T47D (cell line): ENCODE measurements at regions not wholly inside any gene's neighbourhood (a gene's known extent, or its start where the extent isn't known, plus 50 kb on each side); places are given as distances from the start of the nearest gene placed in this dataset.

Experiments
- DNase-seq, 2 experiments: peaks; one replicate each; pipeline versions ENCODE4 v3.0.0 to v3.0.0-alpha.2; 2011 to 2012; ENCODE audit warnings: low read depth in 1 of 2, low spot score in 1 of 2
- JUND ChIP-seq: IDR thresholded peaks from 2 replicates; pipeline ENCODE4 v1.6.1; 2012; ENCODE audit warnings: low read depth
- in situ Hi-C: cut with HindIII; loops from 2 replicates; pipeline ENCODE4 v1.10.0; 2016; ENCODE audit warnings: low sequenced_read_pairs, low pct_unique_long_range_greater_than_20kb

DNA sequence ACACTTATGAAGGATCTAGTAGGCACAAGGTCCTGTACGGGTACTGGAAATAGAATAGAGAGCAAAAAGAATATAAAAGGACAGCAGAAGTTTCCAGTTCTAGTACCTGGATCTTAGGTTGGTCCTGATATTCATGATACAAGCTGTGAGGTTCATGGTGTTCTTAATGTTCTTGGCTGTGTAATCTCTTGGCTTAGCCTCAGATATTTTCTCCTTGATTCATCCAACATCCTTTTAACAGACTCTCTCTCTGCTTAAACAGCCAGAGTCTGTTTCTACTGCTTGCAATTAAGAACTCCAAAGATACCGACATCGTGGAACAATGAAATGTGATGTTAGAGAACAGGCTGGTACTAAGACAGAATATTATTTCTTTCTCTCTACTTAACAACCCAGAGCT lies 49.9 kb downstream of the CNTN3 start:
- no peak for DNase-seq
- in situ Hi-C loops = no loop called here
- no peak for TF ChIP-seq JUND

DNA sequence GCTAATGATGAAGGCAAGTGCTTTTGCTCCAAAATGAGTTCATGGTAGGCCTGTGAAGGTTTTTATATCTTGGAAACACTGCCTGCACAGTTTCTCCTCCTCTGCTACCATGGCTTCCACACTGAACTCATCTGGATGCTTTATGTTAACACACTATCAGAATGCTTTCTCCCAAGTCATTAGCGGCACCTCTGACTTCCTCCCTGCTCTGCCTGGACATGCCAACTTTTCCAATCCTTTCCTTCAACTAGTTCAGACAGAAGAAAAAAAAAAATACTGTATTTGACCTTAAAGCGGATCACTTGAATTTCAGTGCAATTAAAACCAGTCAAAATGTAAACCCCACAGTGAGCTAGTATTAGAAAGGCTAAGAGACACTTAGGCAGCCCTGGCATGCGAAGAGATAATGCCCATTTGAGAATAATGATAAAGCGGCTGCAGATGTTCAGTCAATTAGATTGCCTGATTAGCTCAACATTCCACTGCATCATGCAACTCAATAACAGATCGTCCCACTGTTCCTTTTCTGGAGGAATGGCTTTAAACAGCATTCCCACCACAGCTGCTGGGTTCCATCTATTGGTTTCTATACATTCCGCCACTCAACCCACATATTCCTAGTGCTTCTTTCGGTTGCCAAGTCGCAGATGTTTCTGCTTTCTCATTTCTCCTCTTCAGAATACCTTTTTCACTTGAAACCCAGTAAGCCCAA lies 51.7 kb downstream of the CNTN3 start:
- in situ Hi-C loops = no loop called here
- no peak for TF ChIP-seq JUND
- no peak for DNase-seq

- no peak for DNase-seq
- TF ChIP-seq JUND = no peak
- in situ Hi-C loops = no loop called here
Measured at GRCh38 chr3:74561881-74562280, 52.6 kb downstream of the CNTN3 start.

DNA sequence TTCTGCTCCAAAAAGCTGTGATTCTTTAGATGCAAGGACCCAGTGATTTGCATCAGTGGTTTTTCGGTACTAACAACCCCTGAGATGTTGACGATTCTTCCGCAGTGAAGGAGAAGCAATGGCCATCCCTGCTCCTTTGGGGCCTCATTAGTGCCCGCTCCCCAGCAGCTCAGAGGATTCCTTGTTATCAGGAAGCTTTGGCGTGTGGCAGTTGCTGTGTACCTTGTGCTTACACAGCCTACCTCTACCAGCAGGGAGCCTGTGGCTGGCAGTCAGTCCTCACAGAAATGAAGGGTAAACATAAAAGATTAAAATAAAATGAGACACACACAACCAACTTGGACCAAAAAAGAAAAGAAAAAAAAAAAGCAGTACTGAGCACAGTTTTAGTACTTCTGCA lies 55.2 kb downstream of the CNTN3 start:
- no peak for DNase-seq

DNA sequence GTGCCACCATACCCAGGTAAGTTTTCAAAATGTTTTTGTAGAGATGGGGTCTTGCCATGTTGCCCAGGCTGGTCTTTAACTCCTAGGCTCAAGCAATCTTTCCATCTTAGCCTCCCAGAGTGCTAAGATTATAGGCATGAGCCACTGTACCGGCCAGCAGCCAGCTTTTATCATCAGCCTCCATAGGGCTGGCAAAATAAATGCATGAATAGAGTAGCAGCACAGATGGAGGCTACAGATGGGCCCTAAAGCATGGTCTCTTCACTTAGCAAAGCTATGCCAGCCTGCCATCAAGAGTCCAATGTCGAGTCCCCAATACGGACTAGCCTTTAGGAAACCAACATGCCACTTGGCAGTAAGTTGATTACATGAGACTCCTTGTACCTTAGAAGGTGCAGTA lies 63.8 kb downstream of the CNTN3 start:
- in situ Hi-C loops = no loop called here
- no peak for DNase-seq
- TF ChIP-seq JUND = no peak

More for the DNA sequence above, 55.2 kb downstream of the CNTN3 start:
- TF ChIP-seq JUND = no peak
- in situ Hi-C loops = no loop called here

GRCh38 chr3:74546426-74546825 lies 68.0 kb downstream of the CNTN3 start:
- peak in 1 of 2 experiments; percentile 1 for DNase-seq
- in situ Hi-C loops = no loop called here

GRCh38 chr3:74542441-74542840 lies 72.0 kb downstream of the CNTN3 start:
- no peak for TF ChIP-seq JUND
- no peak for DNase-seq
- in situ Hi-C loops = no loop called here

More at GRCh38 chr3:74546426-74546825, 68.0 kb downstream of the CNTN3 start:
- no peak for TF ChIP-seq JUND

GRCh38 chr3:74539876-74540275 lies 74.6 kb downstream of the CNTN3 start:
- no peak for DNase-seq
- in situ Hi-C loops = no loop called here

DNA sequence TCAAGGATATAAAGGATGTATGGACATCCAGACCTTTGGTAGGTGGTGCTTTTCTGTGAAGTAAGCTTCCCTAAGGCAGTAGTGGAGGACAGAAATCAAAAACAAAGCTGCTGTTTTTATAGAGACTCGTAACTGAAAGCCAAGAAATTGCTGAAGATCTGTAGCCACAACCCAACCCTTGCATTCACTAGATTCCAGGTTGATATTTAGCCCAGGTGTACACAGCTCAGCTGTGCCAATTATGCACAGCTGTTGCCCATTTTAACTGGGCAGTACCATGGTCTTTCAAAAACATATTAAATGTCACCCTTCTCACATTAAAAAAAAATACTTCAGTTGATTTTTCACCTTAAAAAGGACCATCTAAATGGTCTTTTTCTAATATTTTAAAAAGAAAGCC lies 75.8 kb downstream of the CNTN3 start:
- TF ChIP-seq JUND = no peak
- no peak for DNase-seq
- in situ Hi-C loops = no loop called here

More at GRCh38 chr3:74539876-74540275, 74.6 kb downstream of the CNTN3 start:
- TF ChIP-seq JUND = no peak

DNA sequence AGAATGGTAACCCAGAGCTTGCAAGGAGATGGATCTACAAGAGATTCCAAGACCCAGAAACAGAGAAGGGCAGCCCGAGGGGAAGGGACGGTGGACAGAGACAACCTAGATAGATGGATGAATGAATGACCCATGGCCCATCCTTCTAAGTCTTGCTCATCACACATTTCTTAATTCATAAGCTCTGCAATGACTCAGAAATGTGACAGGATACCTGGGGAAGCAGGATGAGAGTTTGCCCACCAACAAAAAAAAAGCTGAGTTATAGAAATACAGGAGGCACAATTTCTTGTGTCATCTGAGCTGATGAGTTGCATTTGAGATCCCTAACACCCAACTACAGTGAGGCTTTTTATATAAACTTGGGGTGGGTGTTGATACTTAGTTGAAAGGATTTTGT lies 76.6 kb downstream of the CNTN3 start:
- no peak for TF ChIP-seq JUND
- in situ Hi-C loops = no loop called here
- no peak for DNase-seq

GRCh38 chr3:74537164-74537563 lies 77.3 kb downstream of the CNTN3 start:
- in situ Hi-C loops = no loop called here
- no peak for DNase-seq
- TF ChIP-seq JUND = no peak

GRCh38 chr3:74535281-74535680 lies 79.2 kb downstream of the CNTN3 start:
- peak in 1 of 2 experiments; percentile 1 for DNase-seq
- in situ Hi-C loops = no loop called here
- TF ChIP-seq JUND = no peak

GRCh38 chr3:74534611-74535010 lies 79.8 kb downstream of the CNTN3 start:
- in situ Hi-C loops = no loop called here
- TF ChIP-seq JUND = no peak
- DNase-seq = no peak

DNA sequence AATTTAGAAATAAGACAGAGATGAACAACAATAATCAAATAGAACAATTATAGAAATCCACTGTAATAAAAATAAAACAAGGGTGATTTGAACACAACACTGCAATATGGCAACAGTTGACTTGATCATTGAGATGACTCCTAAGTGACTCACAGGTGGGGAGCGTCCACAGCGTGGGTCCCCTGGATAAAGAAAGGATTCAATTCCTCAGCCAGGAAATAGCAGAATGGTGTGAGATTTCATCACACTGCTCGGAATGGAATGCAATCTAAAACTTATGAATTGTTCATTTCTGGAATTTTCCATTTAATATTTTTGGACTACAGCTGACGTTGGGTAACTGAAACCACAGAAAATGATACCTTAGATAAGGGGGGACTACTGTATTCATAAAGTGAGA lies 82.0 kb downstream of the CNTN3 start:
- no peak for TF ChIP-seq JUND
- in situ Hi-C loops = no loop called here
- no peak for DNase-seq
